Glomerular visceral epithelial cell (primary cell): ENCODE measurements at regions not wholly inside any gene's neighbourhood (a gene's known extent, or its start where the extent isn't known, plus 50 kb on each side); places are given as distances from the start of the nearest gene placed in this dataset.

Experiments
- DNase-seq: peaks from one replicate; pipeline ENCODE4 v3.0.0-alpha.2; 2016; ENCODE audit errors: extremely low spot score

- no peak for DNase-seq
These were observed 188.8 kb downstream of the POSTN start for GRCh38 chr13:37409756-37410155.

GRCh38 chr13:37407156-37407555 is 191.4 kb downstream of the POSTN start:
- no peak for DNase-seq

DNA sequence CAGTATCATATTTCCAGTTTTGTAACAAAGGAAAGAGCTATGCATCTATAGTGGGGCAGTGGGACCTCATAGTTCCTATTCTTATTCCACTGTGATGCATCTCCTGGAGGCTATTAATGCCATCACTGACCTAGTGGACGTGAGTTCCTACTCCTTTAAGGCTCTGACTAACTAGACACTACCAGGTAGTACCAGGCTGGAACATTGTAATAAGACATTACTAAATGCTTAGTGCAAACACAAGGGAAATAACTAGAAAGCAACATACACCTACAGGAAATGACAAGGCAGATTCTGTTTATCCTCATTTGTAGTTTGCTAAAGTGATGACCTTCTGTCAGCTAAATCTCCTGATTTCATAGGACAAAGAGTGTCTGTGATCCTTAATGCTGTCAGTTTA is 192.5 kb downstream of the POSTN start:
- no peak for DNase-seq

- peak; percentile 83 for DNase-seq
These were observed 194.6 kb downstream of the POSTN start for GRCh38 chr13:37403776-37404527.

- DNase-seq = no peak
These were observed 196.8 kb downstream of the POSTN start for GRCh38 chr13:37401721-37402120.

DNA sequence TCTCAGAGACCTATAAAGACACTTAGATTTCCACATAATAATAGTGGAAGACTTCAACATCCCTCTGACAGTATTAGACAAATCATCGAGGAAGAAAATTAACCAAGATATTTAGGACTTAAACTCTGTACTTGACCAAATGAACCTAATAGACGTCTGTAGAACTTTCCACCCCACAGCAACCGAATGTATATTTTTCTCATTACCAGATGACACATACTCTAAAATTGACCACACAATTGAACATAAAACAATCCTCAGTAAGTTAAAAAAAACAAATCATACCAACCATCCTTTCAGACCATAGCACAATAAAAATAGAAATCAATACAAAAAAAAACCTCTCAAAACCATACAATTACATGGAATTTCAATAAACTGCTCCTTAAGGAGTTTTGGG is 201.0 kb downstream of the POSTN start:
- DNase-seq = no peak

DNA sequence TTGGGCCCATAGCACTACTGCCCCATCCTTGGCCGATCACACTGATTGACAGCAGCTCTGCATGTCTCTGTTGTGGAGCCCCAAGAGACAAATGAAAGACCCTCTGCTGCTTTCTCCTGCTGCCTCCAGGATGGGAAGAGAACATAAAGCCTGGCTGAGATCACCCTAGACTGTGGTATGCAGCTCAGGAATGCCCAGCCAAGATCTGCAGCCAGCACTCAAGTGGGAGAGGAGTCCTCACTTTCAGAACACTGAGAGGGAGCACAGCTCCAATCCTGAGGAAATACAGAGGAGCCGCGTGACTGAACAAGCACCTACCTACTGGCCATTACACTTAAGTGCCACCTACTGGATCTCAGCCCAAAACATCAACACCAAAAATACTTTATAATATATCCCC is 203.0 kb downstream of the POSTN start:
- DNase-seq = no peak

- no peak for DNase-seq
These were observed 206.2 kb downstream of the POSTN start for GRCh38 chr13:37392389-37392788.

DNA sequence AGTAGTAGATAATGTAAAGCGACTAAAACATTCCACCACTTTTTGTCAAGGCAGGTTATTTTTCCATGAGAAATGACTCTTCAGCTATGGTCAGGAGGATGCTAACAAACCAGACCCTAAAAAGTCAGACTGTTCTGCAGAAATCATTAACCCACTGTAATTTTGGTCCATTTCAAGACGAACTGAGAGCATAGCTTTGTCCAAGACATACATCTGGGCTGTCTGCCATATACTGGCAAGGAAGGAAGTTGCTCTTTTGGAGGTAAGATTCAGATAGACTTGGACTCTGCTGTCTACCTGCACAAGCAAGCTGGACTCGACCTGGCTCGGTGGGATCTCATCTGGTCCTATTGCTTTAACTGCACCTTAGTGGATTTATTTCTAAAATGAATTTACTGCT is 207.8 kb downstream of the POSTN start:
- no peak for DNase-seq

DNA sequence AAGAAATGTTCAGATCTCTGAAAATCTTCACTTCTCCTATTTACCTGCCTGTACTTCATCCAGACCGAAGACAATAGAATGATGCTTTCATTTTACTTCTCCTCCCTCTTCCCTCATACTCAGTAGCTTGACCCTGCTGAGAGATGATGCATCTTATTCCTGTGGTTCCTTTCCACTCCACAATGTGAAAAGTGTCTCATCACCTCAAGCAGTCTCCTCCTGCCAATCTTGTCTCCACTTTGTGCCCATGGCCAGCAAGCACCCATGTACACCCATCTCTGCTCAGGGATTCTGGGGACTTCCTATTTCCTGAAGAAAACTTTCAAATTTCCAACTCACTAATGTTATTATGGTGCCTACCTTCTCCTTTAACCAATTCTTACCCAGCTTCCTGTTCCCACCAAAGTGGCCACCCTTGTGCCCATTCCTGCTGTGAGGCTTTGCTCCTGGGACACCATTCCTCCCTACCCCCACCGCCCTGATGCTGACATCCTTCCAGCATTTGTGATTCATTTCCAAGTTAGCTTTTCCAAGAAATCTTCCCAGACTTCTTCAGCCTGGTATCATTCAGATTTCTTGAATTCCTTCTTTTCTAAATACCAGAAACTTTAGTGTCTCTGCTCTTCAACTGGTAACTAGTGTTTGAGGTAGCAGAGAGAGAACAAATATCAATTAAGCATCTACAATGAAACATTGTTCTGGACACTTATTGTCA is 212.5 kb downstream of the POSTN start:
- no peak for DNase-seq

DNA sequence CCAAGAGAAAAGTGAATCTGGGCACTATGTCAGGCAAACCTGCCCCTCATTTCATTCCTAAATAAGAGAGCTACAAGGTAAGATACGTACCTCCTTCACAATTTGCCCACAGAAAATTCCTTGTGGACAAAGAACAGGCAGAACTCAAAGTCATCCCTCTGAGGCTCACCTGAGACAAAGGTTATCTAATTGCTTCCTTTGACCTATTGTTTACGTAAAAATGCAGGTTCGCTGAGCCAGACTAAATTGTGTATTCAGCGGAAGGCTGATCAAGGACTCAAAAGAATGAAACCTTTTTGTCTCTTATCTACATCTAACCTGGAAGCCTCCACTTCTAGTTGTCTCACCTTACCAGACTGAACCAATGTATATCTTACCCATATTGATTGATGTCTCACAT is 213.3 kb downstream of the POSTN start:
- DNase-seq = no peak

DNA sequence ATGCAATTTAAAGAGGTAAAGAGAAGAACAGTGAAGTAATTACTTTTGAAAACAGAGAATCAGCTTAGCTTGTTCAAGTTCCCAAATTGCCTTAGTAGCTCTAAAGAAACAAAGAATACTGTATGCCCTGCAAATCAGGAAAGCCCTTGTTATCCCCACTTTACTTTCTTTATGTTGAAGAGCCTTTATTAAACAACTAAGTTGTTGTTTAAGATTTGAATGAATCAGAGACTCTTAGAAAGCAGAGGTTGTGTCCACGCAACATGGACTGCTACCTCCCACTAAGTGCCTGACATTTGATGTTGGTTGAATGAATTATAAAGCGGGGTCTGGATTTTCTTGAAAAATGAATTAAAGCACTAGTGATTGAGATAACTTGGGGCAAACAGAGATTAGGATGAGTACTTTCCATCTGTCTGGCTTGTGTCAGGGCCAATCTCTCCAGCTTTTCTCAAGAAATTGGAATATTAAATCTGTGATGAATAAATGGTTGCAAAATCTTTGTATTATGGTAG is 214.7 kb downstream of the POSTN start:
- DNase-seq = no peak

- no peak for DNase-seq
These were observed 215.5 kb downstream of the POSTN start for GRCh38 chr13:37383046-37383445.

- DNase-seq = no peak
These were observed 216.4 kb downstream of the POSTN start for GRCh38 chr13:37382146-37382545.

DNA sequence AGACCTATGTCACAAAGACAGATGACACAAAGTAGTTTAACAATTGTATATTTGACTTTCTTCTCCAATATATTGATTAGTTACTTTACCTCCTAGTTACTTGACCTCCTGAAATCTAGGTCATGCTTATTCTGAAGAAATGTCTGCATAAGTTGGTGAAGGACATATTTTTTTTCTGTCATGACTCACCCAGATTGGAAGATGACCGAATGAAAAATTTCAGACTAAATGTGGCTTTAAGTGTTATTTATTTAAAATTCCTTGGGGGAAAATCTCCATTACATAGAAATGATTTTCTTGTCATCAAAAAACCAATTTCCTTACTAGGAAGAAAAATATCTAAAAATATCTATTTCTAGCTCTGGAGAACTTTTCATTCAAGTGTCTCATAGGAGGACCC is 217.1 kb downstream of the POSTN start:
- no peak for DNase-seq

- no peak for DNase-seq
These were observed 218.7 kb downstream of the POSTN start for GRCh38 chr13:37379841-37380240.

GRCh38 chr13:37375724-37376123 is 222.8 kb downstream of the POSTN start:
- no peak for DNase-seq

- DNase-seq = no peak
These were observed 223.5 kb downstream of the POSTN start for GRCh38 chr13:37375071-37375470.

DNA sequence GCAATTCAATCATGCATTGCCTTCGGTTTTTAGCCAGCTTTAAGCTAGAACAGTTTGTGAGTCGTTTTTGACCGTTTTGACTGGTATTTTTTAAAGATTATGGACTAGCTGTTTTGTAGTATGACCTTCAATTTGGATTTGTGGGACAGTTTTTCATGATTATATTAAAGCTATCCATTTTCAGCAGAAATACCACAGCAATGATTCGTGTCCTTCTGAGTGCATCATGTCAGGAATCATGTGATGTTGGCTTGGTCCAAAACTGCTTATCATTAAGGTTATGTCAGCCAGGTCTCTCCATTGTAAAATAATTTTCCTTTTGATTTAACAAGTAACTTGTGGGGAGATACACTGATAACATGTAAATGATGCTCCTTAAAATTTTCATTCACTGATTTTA is 229.0 kb downstream of the POSTN start:
- DNase-seq = no peak

DNA sequence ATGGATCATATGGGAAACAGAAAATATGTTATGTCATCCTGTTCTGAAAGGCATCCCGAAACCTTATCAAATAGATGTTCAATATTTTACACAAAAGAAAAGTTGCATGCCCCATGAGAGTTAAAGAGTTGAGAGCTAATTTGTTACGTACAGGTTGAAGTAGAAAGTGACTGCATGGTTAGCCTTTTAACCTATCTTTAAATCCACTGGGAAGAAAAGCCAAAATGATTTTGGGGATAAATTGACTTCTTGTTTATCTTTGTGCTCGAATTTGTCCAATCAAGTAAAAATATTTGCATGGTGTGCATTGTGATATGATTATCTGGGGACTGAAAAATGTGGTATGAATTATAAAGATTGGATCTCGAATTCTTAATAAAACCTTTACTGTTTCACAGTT is 230.1 kb downstream of the POSTN start:
- DNase-seq = no peak

GRCh38 chr13:37366044-37366770 is 232.4 kb downstream of the POSTN start:
- no peak for DNase-seq

- no peak for DNase-seq
These were observed 233.1 kb downstream of the POSTN start for GRCh38 chr13:37365496-37365895.

DNA sequence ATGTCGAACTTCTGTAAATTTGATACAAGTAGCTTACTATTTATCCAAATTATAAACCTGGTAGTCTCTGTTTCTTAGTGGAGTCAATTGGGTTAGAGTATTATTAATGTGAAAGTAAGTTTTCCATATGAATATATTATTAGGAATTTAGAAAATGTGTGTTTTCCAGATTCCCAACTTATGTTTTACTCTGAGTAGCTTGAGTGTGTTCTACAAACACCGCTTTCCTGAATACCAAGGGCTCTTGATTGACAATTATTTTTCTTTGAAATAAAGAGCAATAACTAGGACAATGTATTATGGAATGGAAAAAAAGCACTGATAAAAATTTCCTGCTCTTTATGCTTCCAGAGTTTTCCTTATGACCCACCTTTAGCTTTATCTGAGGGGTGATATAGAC is 233.6 kb downstream of the POSTN start:
- DNase-seq = no peak
